PC-3 (cell line): ENCODE measurements at regions not wholly inside any gene's neighbourhood (a gene's known extent, or its start where the extent isn't known, plus 50 kb on each side); places are given as distances from the start of the nearest gene placed in this dataset.

ENCODE experiments used
- ATAC-seq: fragments of 200-7000 bp; cut with Tn5 transposase; 2 replicates; pipeline ENCODE4 v1.9.1; 2020; ENCODE audit warnings: mild to moderate bottlenecking, moderate library complexity
- BruUV-seq: library from RNA; stranded (reverse); fragments of 400-500 nt; replicated peaks from 2 replicates; lab custom pipeline; 2021; lab: Mats Ljungman, UMichigan
- CTCF ChIA-PET: fragments of 300-600 bp; sonication (Branson Sonifier 250); formaldehyde crosslinking; loops from one replicate; lab custom pipeline; 2022; ENCODE audit warnings: antibody characterized with exemption; lab: Charles Lee
- POLR2A ChIA-PET: fragments of 300-600 bp; sonication (Branson Sonifier 250); formaldehyde crosslinking; loops from one replicate; lab custom pipeline; 2022; ENCODE audit warnings: antibody characterized with exemption; ENCODE audit not compliant: unreplicated experiment; lab: Charles Lee
- DNase-seq: peaks from one replicate; pipeline ENCODE4 v3.0.0-alpha.2; 2015
- H2AFZ ChIP-seq: fragments of 300-600 bp; sonication (generic); 2 replicates; pipeline ENCODE4 v1.6.0; 2016; ENCODE audit warnings: antibody characterized with exemption, low read length
- H3F3A ChIP-seq: fragments of 300-600 bp; sonication (generic); one replicate; pipeline ENCODE4 v1.6.0; 2017; ENCODE audit warnings: antibody characterized with exemption, low read length, control low read depth, mild to moderate bottlenecking; ENCODE audit not compliant: unreplicated experiment
- H3K27ac ChIP-seq: fragments of 300-600 bp; sonication (generic); 2 replicates; pipeline ENCODE4 v1.5.1; 2016; ENCODE audit warnings: mild to moderate bottlenecking, low read length
- H3K27me3 ChIP-seq: fragments of 300-600 bp; sonication (generic); 2 replicates; pipeline ENCODE4 v1.6.1; 2016; ENCODE audit warnings: low read length, mixed read lengths
- H3K36me3 ChIP-seq: fragments of 300-600 bp; sonication (generic); 2 replicates; pipeline ENCODE4 v1.6.1; 2016; ENCODE audit warnings: low read depth, mixed run types, low read length, mixed read lengths
- H3K4me1 ChIP-seq: fragments of 300-600 bp; sonication (generic); 2 replicates; pipeline ENCODE4 v1.5.1; 2016; ENCODE audit warnings: low read length; ENCODE audit not compliant: insufficient read depth
- H3K4me2 ChIP-seq: fragments of 300-600 bp; sonication (generic); 2 replicates; pipeline ENCODE4 v1.6.0; 2016; ENCODE audit warnings: low read length
- H3K4me3 ChIP-seq: fragments of 300-600 bp; sonication (generic); 2 replicates; pipeline ENCODE4 v1.5.1; 2016; ENCODE audit warnings: mild to moderate bottlenecking, low read length, mixed read lengths
- H3K79me2 ChIP-seq: fragments of 300-600 bp; sonication (generic); 2 replicates; pipeline ENCODE4 v1.6.1; 2017; ENCODE audit warnings: low read length, mixed read lengths
- H3K9ac ChIP-seq: fragments of 300-600 bp; sonication (generic); 2 replicates; pipeline ENCODE4 v1.6.0; 2016; ENCODE audit warnings: mild to moderate bottlenecking, low read length
- H3K9me2 ChIP-seq: fragments of 300-600 bp; sonication (generic); replicated peaks from 2 replicates; pipeline ENCODE4 v1.6.1; 2016; ENCODE audit warnings: mixed run types, low read length, mixed read lengths
- H3K9me3 ChIP-seq: fragments of 300-600 bp; sonication (generic); 2 replicates; pipeline ENCODE4 v1.6.1; 2016; ENCODE audit warnings: low read length, mixed read lengths
- H4K20me1 ChIP-seq: fragments of 300-600 bp; sonication (generic); 2 replicates; pipeline ENCODE4 v1.6.1; 2016; ENCODE audit warnings: low read length, mixed read lengths
- CTCF ChIP-seq: fragments of 300-600 bp; sonication (generic); conservative IDR thresholded peaks from 2 replicates; pipeline ENCODE4 v1.5.1; 2017; ENCODE audit warnings: antibody characterized with exemption, low read depth, mild to moderate bottlenecking, low read length
- EZH2 ChIP-seq: fragments of 300-600 bp; sonication (generic); IDR thresholded peaks from one replicate; pipeline ENCODE4 v1.6.1; 2017; ENCODE audit warnings: antibody characterized with exemption, mild to moderate bottlenecking, low read length; ENCODE audit not compliant: unreplicated experiment
- EZH2phosphoT487 ChIP-seq: fragments of 300-600 bp; sonication (generic); IDR thresholded peaks from 2 replicates; pipeline ENCODE4 v1.6.1; 2018; ENCODE audit warnings: mild to moderate bottlenecking, antibody characterized with exemption, low read length, borderline replicate concordance
- intact Hi-C: fragments of 100-400 bp; cut with micrococcal nuclease; formaldehyde crosslinking; loops from 2 replicates; pipeline ENCODE4 v1.9.0; 2023

GRCh38 chr18:70380915-70381896 is 92.4 kb downstream of the SOCS6 start:
- intact Hi-C loops: no loop called here
- Histone ChIP-seq H3K27me3 (no peaks in the 10 kb centered on the region), H3K4me1 (peaks cover 24% of the 10 kb centered on the region), H3K27ac (no peak overlapping the region), H3K4me2 (no peak overlapping the region), H3K9me3 (no peaks in the 10 kb centered on the region), H4K20me1 (no peaks in the 10 kb centered on the region), H3K9me2 (no peaks in the 10 kb centered on the region), H3K36me3 (no peaks in the 10 kb centered on the region), H3K79me2 (peaks cover 9% of the 10 kb centered on the region; the same call in 1 of the 2 replicates), H3K4me3 (no peak overlapping the region), H3F3A (no peaks in the 10 kb centered on the region), H2AFZ (no peak overlapping the region), H3K9ac (no peak overlapping the region)
- TF ChIP-seq EZH2: no peak
- no peak for TF ChIP-seq CTCF
- TF ChIP-seq EZH2phosphoT487: no peak
- POLR2A ChIA-PET: no interaction called here
- ATAC-seq (no peak), DNase-seq (no peak)
- no TSS peak for BruUV-seq
- CTCF ChIA-PET: no interaction called here
